Prostate gland (tissue), 1 donor: ENCODE measurements at regions not wholly inside any gene's neighbourhood (a gene's known extent, or its start where the extent isn't known, plus 50 kb on each side); places are given as distances from the start of the nearest gene placed in this dataset.

ENCODE experiments used
- POLR2A ChIP-seq: fragments of 450-650 bp; IDR thresholded peaks from one replicate; pipeline ENCODE4 v1.6.1; 2016; ENCODE audit warnings: antibody characterized with exemption, mild to moderate bottlenecking
- POLR2AphosphoS5 ChIP-seq: sonication (generic); formaldehyde crosslinking; IDR thresholded peaks from one replicate; pipeline ENCODE4 v1.6.1; 2017; ENCODE audit warnings: antibody characterized with exemption

DNA sequence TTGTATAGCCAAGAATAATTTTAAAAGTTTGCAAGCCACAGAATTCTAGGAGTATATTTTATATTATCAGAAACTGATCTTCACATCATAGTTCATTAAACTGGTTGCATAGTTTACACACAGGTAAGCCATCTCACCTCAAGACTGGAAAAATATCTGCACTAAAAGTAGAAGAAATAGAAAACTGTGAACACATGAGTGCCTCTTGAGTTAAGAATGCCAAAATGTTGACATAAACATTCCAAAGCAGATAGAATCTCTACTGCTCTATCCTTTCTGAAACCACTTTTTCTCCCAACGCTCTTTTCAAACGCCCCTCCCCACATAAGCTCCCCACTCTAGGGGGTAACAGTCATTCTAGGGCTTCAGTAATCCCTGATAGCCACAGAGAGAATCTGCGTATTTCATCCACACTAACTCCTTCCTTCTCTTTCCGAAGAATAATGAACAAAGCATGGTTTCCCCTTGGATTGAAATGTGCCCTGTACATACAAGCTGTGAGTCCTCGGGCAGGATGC is 201.5 kb downstream of the IRS2 start:
- TF ChIP-seq POLR2AphosphoS5 (no peak), POLR2A (no peak)
